GM21723 (cell line): ENCODE measurements at regions not wholly inside any gene's neighbourhood (a gene's known extent, or its start where the extent isn't known, plus 50 kb on each side); places are given as distances from the start of the nearest gene placed in this dataset.
"Not testable (repeated sequence)": the region's sequence is repeated elsewhere in the genome, so short reads cannot be mapped to it uniquely, and the experiment has no call there.

Source experiments
- ATAC-seq: cut with Tn5 transposase; IDR thresholded peaks from one replicate; pipeline ENCODE4 v1.9.1; 2021; ENCODE audit warnings: mild to moderate bottlenecking, moderate library complexity; ENCODE audit not compliant: unreplicated experiment

DNA sequence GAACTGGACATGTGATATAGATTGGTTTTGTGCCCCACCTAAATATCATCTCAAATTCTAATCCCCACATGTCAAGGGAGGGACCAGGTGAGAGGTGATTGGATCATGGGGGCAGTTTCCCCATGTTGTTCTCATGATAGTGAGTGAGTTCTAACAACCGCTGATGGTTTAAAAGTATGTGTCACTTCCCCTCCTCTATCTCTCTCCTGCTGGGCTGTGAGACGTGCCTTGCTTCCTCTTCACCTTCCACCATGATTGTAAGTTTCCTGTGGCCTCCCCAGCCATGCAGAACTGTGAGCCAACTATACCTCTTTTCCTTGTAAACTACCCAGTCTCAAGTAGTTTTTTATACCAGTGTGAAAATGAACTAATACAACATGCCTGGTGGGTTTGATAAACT lies 1122.5 kb downstream of the TMEM121 start:
- not testable (repeated sequence) for ATAC-seq

DNA sequence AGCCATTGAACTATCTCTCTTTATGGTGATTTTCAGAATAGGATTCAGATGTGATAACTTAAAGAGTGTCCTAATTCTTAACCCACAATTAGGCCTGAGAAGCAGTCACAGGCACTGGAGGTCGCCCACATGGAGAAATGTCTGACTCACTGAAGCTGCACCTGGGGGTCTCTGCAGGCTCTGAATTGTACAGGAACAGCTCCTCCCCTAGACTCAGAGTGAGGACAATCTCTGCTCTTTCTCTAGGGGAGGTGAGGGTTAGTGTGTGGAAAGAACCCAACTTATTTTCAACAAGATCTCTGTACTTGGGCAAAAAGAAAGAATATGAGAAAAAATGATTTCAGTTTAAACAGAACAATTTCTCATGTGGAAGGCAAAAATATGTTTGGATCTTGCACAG lies 1124.6 kb downstream of the TMEM121 start:
- ATAC-seq, result no peak

DNA sequence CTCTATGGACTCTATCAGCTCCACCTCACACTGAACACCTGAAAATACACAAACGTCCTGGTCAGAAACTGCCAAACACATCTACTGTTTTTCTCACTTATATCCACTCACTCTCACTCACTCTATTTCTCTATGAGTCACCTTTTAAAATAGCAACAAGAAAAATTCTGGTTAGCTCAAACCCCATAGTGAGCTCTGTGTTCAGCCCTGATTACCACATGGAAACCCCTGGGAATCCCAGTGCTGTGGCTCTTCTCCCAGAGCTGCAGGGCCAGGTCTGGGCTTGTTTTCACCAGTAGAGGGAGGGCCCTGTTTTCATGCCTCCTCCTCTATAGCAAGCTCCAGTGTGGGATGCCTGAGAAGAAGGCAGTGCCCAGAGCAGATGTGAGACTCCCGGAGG lies 1126.1 kb downstream of the TMEM121 start:
- ATAC-seq, result peak; percentile 58

GRCh38 chr14:106657460-106657859 lies 1131.1 kb downstream of the TMEM121 start:
- no peak for ATAC-seq

DNA sequence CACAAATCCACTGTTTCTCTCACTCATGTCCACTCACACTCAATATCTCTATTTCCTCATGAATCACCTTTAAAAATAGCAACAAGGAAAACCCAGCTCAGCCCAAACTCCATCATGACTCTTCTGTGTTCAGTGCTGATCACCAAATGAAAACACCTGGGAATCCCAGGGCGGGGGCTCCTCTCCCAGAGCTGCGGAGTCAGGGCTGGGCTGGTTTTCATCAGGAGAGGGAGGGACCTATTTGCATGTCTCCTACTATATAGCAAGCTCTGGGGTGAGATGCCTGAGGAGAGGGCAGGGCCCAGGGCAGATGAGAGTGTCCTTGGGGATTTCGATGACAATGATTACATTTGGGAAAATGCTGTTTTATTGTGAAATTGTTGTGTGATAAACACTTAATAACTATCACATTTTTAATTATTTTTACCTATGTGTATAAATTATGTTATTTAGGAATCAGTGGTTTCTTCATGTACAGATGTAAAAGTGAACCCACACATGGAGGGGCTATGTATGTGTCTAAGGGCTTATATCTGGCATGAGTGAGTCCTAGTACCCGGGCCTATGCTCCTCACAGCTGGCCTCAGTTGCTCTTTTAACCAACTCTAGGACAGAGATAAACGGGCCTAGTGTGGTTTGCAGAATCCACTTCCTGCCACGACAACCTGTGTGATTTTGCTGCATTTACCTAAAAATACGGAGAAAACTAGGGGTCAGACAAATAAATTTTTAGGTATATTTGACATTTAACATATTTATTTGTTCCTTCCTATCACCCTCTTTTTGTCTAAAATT lies 1131.9 kb downstream of the TMEM121 start:
- ATAC-seq, result not testable (repeated sequence)

DNA sequence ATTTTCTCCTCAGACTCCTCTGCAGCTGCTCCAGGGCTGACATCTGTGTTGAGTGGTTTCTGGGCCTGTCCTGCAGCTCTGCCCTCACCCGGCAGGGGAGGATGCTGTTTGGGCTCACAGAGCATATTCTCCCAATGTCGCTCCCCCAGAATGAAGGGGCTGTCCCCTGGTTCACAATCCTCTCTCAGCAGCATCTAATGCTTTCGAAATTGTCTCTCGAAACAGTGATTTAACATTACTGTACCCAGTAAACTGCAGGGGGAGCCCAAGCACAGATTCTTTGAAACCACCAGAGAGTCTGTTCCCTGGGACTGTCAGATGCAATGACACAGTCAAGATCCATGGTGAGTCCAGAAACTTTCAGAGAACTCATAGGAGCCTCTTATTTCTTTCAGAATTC lies 1135.2 kb downstream of the TMEM121 start:
- peak; percentile 56 for ATAC-seq

DNA sequence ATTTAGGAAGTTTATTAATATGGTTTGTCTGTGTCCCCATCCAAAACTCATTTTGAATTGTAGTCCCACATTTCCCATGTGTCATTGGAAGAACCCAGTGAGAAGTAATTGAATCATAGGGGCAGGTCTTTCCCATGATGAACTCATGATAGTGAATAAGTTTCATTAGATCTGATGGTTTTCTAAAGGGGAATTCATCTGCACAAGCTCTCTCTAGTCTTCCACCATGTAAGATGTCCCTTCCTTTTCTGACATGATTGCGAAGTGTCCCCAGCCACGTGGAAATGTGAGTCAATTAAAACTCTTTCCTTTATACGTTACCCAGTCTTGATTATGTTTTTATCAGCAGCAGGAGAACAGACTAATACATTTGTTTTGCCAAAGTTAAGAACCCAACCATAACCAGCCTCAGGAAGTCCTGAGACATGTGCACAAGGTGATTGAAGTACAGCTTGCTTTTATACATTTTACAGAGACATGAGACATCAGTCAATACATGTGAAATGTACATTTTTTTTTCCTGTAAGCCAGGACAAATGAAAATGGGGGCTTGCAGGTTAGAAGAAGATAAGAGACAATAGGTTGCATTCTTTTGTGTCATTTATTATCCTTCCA lies 1136.7 kb downstream of the TMEM121 start:
- no peak for ATAC-seq

DNA sequence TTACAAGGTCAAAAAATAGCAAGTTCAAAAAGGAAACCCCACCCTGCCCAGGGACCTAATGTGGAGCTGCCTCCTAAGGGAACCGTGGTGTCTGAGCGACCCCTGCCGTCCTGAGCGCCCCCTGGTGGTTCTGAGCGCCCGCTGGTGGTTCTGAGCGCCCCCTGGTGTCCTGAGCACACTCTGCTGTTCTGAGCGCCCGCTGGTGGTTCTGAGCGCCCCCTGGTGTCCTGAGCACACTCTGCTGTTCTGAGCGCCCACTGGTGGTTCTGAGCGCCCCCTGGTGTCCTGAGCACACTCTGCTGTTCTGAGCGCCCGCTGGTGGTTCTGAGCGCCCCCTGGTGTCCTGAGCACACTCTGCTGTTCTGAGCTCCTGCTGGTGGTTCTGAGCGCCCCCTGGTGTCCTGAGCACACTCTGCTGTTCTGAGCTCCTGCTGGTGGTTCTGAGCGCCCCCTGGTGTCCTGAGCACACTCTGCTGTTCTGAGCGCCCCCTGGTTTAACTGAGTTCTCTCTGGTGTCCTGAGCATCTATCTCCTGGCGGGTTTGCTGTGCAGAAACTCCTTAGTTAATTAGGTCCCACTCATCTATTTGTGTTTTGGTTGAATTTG lies 1137.5 kb downstream of the TMEM121 start:
- ATAC-seq, result peak; percentile 62

- no peak for ATAC-seq
These were observed 1139.4 kb downstream of the TMEM121 start for GRCh38 chr14:106665814-106666213.

DNA sequence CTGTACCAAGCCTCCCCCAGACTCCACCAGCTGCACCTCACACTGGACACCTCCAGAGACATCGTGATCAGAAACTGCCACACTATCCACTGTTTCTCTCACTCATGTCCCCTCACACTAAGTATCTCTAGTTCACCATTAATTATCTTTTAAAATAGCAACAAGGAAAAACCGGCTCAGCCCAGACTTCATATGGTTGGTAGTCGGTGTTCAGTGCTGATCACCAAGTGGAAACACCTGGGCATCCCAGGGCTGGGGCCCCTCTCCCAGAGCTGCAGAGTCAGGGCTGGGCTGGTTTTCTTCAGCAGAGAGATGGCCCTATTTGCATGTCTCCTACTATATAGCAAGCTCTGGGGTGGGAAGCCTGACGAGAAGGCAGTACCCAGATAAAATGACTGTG lies 1140.0 kb downstream of the TMEM121 start:
- no peak for ATAC-seq

- no peak for ATAC-seq
These were observed 1143.6 kb downstream of the TMEM121 start for GRCh38 chr14:106670011-106670410.

DNA sequence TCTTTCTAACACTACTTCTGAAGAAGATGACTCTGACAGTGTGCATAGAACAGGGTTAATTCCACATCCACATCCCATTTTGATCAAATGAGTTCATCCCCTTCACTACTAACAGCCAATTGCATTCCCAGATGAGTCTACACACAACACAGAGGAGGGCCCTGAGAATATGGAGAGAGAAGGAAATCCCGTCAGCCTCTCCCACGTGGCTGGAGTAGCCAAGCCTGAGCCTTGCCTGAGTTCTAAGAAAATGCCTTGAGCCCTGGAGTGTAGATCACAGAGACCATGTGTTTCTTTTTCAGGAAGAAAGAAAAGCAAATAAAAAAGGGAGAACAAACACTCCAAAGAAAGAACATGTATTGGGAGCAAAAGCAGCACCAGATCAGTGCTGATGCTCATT lies 1147.7 kb downstream of the TMEM121 start:
- ATAC-seq, result not testable (repeated sequence)

DNA sequence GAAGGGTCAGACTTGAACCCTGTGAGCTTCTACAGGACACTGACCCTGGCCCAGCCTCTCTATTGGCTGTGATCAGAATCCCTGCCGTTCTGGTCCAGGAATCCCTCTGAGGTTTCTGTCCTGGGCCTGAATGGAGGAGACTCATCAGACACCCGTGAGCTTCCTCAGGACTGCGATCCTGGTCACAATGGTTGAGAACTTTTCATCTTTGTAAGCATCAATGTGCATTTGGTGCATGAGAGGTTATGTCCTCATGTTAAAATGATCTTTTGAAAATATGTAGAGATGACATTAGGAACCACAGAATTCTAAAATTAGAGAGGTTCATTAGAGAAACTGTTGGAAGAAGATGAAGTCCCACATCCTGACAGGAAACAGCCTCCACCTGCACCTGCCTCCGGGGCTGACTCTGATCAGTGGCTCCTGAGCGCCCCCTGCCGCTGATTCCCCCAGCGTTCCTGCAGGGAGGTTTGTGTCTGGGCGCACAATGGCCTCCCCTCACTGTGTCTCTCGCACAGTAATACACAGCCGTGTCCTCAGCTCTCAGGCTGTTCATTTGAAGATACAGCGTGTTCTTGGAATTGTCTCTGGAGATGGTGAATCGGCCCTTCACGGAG lies 1148.2 kb downstream of the TMEM121 start:
- not testable (repeated sequence) for ATAC-seq

DNA sequence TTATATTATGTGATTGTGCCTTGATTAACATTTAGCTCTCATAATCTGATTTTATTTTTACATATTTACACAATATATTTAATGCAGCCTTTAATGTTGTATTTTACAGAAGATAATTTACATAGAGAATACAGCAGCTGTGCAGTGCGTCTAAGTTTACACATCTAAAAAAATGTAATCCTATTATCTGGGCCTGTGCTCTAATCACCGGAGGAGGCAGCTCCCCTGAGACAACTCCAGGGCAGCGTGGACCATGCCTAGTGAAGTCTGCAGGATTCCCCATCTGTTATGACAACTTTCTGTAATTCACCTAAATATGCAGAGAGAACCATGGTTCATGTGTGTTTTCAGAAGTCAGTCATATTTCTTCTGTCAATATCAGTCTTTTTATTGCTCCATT lies 1149.3 kb downstream of the TMEM121 start:
- not testable (repeated sequence) for ATAC-seq

GRCh38 chr14:106679776-106680175 lies 1153.4 kb downstream of the TMEM121 start:
- no peak for ATAC-seq

DNA sequence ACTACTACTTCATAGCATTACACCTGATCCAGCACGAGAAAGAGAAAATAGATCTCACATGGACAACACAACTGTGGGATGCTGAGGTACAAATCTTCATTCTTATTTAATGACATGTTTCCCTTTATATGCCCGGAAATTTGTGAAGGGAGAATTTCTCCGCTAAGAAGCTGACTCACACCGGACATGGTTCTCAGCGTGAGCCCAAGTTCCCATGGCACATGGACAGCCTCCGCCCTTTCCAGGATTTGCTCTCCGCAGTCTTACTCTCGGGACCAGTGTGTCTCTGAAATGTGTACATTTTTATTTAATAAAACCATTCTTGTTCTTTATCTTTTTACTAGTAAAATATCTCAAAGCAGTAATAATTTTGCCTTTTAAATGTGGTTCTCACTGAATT lies 1154.8 kb downstream of the TMEM121 start:
- ATAC-seq, result no peak

- no peak for ATAC-seq
These were observed 1155.2 kb downstream of the TMEM121 start for GRCh38 chr14:106681568-106681967.

DNA sequence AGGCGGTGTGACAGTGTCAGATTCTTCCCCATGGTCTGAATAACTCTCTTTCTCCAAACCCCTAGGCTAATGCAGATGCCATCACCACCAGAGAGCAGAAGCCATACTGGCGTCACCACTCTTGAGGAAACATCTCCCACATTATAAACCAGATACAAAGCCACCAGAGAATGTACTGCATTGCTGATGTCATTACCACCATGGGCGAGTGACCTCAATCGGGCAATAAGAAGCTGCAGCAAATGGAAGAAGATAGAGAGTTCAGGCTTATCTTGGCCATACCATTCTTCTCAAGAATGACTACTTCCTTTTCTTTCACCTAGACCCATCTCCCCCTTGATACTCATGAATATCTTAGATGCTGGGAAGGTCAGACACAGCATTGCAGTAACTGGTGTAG lies 1157.2 kb downstream of the TMEM121 start:
- no peak for ATAC-seq

DNA sequence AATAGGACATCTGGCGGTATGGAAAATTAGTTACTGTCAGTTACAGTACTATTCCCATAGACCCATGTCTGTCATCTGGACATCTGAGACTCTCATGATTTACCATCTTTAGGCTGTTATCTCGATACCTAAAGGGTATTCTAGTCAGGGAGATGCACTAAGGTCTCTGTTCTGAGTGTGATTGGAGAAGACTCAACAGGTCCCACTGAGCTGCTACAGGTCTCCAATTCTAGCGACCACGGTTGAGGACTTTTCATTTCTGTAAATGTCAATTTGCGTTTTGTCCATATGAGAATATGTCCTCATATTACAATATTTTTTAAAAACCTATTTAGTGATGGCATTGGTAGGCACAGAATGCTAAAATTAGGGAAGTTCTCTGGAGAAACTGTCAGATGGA lies 1160.2 kb downstream of the TMEM121 start:
- ATAC-seq, result no peak

DNA sequence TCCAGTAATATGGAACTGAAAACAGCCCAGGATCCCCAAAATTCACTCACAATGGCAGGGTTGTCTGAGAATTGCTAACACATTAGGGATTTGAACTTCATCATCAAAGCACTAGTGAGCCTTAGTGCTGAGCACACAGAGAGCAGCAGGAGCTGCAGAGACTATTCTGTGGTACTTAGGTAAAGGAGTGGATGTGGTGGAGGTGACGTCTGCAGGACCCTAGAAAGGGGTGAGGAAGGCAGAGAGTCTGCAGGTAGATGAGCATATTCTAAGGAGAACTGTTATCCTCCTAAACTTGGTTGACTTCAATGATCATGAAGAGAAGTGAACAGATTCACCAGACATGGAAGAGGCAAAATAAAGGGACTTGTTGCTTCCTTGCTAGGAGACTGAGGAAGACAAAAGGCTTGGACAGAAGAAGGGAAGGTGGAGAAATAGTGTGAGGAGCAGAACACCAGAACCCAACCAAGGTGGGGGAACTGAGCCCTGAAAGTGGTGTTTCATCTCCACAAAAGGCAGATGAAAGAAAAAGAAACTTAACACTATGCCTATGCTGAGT lies 1164.0 kb downstream of the TMEM121 start:
- ATAC-seq, result no peak

GRCh38 chr14:106691601-106692291 lies 1165.4 kb downstream of the TMEM121 start:
- peak; percentile 64 for ATAC-seq
